GM12878 (cell line): ENCODE measurements at regions not wholly inside any gene's neighbourhood (a gene's known extent, or its start where the extent isn't known, plus 50 kb on each side); places are given as distances from the start of the nearest gene placed in this dataset.

Experiments used
- ATAC-seq: fragments of 200-7000 bp; cut with Tn5 transposase; 3 replicates; pipeline ENCODE4 v1.9.1; 2020; ENCODE audit warnings: mild to moderate bottlenecking, moderate library complexity
- BruUV-seq: library from RNA; stranded (reverse); fragments of 400-500 nt; replicated peaks from 2 replicates; lab custom pipeline; 2021; lab: Mats Ljungman, UMichigan
- CTCF ChIA-PET: fragments of 300-600 bp; sonication (Branson Sonifier 250); formaldehyde crosslinking; extraction: SDS; loops from one replicate; lab custom pipeline; 2021; ENCODE audit warnings: inconsistent platforms; lab: Yijun Ruan, JAX
- POLR2A ChIA-PET: fragments of 350-600 bp; formaldehyde crosslinking; extraction: SDS; loops from one replicate; lab custom pipeline; 2021; ENCODE audit warnings: inconsistent platforms; lab: Charles Lee
- RAD21 ChIA-PET: fragments of 300-600 bp; sonication (Branson Sonifier 250); formaldehyde crosslinking; loops from one replicate; lab custom pipeline; 2023; ENCODE audit warnings: antibody characterized with exemption; ENCODE audit not compliant: unreplicated experiment; lab: Charles Lee
- SMC1A ChIA-PET: fragments of 300-600 bp; sonication (Branson Sonifier 250); formaldehyde crosslinking; loops from one replicate; lab custom pipeline; 2023; ENCODE audit not compliant: unreplicated experiment, uncharacterized antibody; lab: Charles Lee
- DNase-seq: peaks from one replicate; pipeline ENCODE4 v3.0.0-alpha.2; 2011; ENCODE audit warnings: low read depth, low spot score
- FAIRE-seq: peaks from 3 replicates; lab custom pipeline; 2011; peaks lifted over from hg19 to GRCh38; lab: Jason Lieb, UNC
- H2AFZ ChIP-seq: 2 replicates; pipeline ENCODE4 v1.6.0; 2011; ENCODE audit warnings: low read depth, low read length, control low read depth; ENCODE audit not compliant: control insufficient read depth
- H3K27ac ChIP-seq: 2 replicates; pipeline ENCODE4 v1.5.1; 2011; ENCODE audit warnings: control low read depth; ENCODE audit not compliant: control insufficient read depth, insufficient read depth
- H3K27me3 ChIP-seq, 2 experiments: replicated peaks in 1 of 2; 2 replicates each; pipeline versions ENCODE4 v1.6.0 to v1.6.1; 2011; ENCODE audit warnings: low read length in 1 of 2; ENCODE audit not compliant: control insufficient read depth in 2 of 2, insufficient read depth in 2 of 2
- H3K36me3 ChIP-seq, 2 experiments: 2 replicates each; pipeline ENCODE4 v1.5.1; 2011; ENCODE audit warnings: low read length in 1 of 2; ENCODE audit not compliant: control insufficient read depth in 2 of 2, insufficient read depth in 2 of 2
- H3K4me1 ChIP-seq: 2 replicates; pipeline ENCODE4 v1.6.1; 2011; ENCODE audit warnings: mild to moderate bottlenecking, low read length, moderate library complexity, mixed read lengths; ENCODE audit not compliant: control insufficient read depth, insufficient read depth
- H3K4me2 ChIP-seq: 2 replicates; pipeline ENCODE4 v1.6.0; 2011; ENCODE audit warnings: control low read depth; ENCODE audit not compliant: control insufficient read depth, insufficient read depth
- H3K4me3 ChIP-seq: fragments of 200-600 bp; sonication (generic); 2 replicates; pipeline ENCODE4 v1.5.1; 2016
- H3K79me2 ChIP-seq: 2 replicates; pipeline ENCODE4 v1.6.0; 2011; ENCODE audit warnings: low read length; ENCODE audit not compliant: control insufficient read depth, insufficient read depth
- H3K9ac ChIP-seq: 2 replicates; pipeline ENCODE4 v1.8.0; 2011; ENCODE audit warnings: low read length, control low read depth, mixed read lengths; ENCODE audit not compliant: control insufficient read depth, insufficient read depth
- H3K9me3 ChIP-seq: replicated peaks from 3 replicates; pipeline ENCODE4 v1.5.1; 2011; ENCODE audit warnings: mild to moderate bottlenecking, low read length; ENCODE audit not compliant: control insufficient read depth, insufficient read depth
- H4K20me1 ChIP-seq: 2 replicates; pipeline ENCODE4 v1.6.0; 2011; ENCODE audit not compliant: control insufficient read depth, insufficient read depth
- BRCA1 ChIP-seq: IDR thresholded peaks from 2 replicates; pipeline ENCODE4 v1.6.1; 2011; ENCODE audit warnings: low read depth, low read length, improper control_type of control experiment
- CBX3 ChIP-seq: fragments of 200-600 bp; sonication (generic); IDR thresholded peaks from 2 replicates; pipeline ENCODE4 v1.6.1; 2016; ENCODE audit warnings: low read depth, borderline replicate concordance
- E4F1 ChIP-seq: fragments of 450-650 bp; IDR thresholded peaks from 2 replicates; pipeline ENCODE4 v1.6.1; 2018; ENCODE audit warnings: borderline replicate concordance, mild to moderate bottlenecking; ENCODE audit not compliant: partially characterized antibody
- RAD21 ChIP-seq: IDR thresholded peaks from 2 replicates; pipeline ENCODE4 v1.6.1; 2011; ENCODE audit warnings: mild to moderate bottlenecking, low read depth, low read length, moderate library complexity; ENCODE audit not compliant: insufficient read depth
- RFX5 ChIP-seq: IDR thresholded peaks from 2 replicates; pipeline ENCODE4 v1.6.1; 2011; ENCODE audit warnings: low read depth, low read length, improper control_type of control experiment
- SMARCA5 ChIP-seq: fragments of 450-650 bp; IDR thresholded peaks from 2 replicates; pipeline ENCODE4 v1.6.1; 2017; ENCODE audit warnings: mild to moderate bottlenecking
- SPI1 ChIP-seq: IDR thresholded peaks from 2 replicates; pipeline ENCODE4 v1.6.1; 2011; ENCODE audit warnings: low read depth, mild to moderate bottlenecking, low read length, moderate library complexity, borderline replicate concordance; ENCODE audit not compliant: insufficient read depth
- WGBS: methylation state at CpG from one replicate; pipeline ENCODE4 v1.1.6; 2016; ENCODE audit warnings: low lambda C conversion rate; ENCODE audit not compliant: insufficient replicate concordance, insufficient coverage; ENCODE audit errors: missing lambda C conversion rate; 5-methylcytosine and 5-hydroxymethylcytosine counted together
- in situ Hi-C: fragments of 300-500 bp; cut with MboI; formaldehyde crosslinking; loops from 9 replicates; pipeline ENCODE4 v1.14.3; 2018; ENCODE audit warnings: mixed read lengths
- intact Hi-C: fragments of 100-400 bp; cut with micrococcal nuclease; formaldehyde crosslinking; loops from one replicate; pipeline ENCODE4 v1.14.2; 2022; ENCODE audit not compliant: unreplicated experiment
- TF ChIP-seq, protein P1 (sequence below): IDR thresholded peaks from 2 replicates; pipeline ENCODE4 v1.6.1; 2011; ENCODE audit warnings: borderline replicate concordance, low read depth, mild to moderate bottlenecking, moderate library complexity, mixed read lengths, low read length; ENCODE audit not compliant: insufficient read depth; ENCODE audit errors: extremely low read length

DNA sequence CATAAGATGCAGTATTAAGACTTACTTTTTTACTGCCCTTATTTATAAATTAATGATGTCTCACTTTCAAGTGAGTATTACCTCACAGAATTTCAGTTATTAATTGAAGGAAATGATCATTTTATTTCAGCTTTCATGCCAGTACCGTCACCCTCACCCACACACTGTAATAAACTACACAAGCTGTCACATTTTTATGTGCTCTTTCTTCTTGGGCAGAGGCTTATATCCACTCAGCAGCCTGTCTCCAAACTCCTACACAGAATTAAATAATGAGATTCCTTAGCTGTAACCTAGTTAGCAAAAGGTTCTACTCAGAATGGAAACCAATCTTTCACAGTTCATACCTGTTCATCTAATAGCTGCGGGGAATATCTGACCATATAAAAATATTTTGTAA is 1915.8 kb upstream of the CDH6 start:
- no peaks in the 10 kb centered on the region for H3K79me2 ChIP-seq
- no TSS peak for BruUV-seq
- TF ChIP-seq SMARCA5 (no peak), SPI1 (no peak)
- H3K4me2 ChIP-seq: no peak overlapping the region
- no peaks in the 10 kb centered on the region for H3K27me3 ChIP-seq
- WGBS: 17% methylated on average over 2 of the region's 2 CpGs
- no peaks in the 10 kb centered on the region for H4K20me1 ChIP-seq
- intact Hi-C loops (no loop called here), in situ Hi-C loops (no loop called here)
- H3K4me3 ChIP-seq: no peak overlapping the region
- no peaks in the 10 kb centered on the region for H3K36me3 ChIP-seq
- FAIRE-seq: no peak
- DNase-seq: no peak
- ChIA-PET POLR2A (no interaction called here), SMC1A (no interaction called here), RAD21 (no interaction called here), CTCF (no interaction called here)
- H3K27ac ChIP-seq: no peak overlapping the region
- no peak for ATAC-seq
- H3K9ac ChIP-seq: no peak overlapping the region
- H2AFZ ChIP-seq: no peak overlapping the region
- no peaks in the 10 kb centered on the region for H3K4me1 ChIP-seq
- H3K9me3 ChIP-seq: no peaks in the 10 kb centered on the region

DNA sequence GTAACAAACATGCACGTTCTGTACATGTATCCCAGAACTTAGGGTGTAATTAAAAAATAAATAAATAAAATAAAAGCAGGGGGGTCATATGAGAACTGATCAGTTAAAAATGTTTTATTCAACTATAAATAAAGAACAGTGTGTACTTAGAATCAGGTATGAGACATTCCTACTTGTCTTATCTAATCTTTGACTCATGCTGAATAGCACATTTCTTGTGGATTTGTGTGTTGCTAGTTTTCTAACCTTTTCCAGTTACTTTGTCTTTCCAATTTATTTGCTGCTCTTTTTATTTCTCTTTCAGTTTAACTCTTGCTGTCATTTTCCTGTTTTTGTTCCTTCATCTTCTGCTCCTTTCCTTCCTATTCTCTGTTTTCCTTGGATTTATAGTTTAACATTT is 1917.1 kb upstream of the CDH6 start:
- intact Hi-C loops (no loop called here), in situ Hi-C loops (no loop called here)
- 33% methylated on average over 1 of the region's 1 CpG for WGBS
- no peaks in the 10 kb centered on the region for H3K9me3 ChIP-seq
- CTCF ChIA-PET: no interaction called here
- no peaks in the 10 kb centered on the region for H3K79me2 ChIP-seq
- RAD21 ChIA-PET: no interaction called here
- no peaks in the 10 kb centered on the region for H3K27me3 ChIP-seq
- H3K4me3 ChIP-seq: no peak overlapping the region
- DNase-seq: no peak
- H3K4me2 ChIP-seq: no peak overlapping the region
- H4K20me1 ChIP-seq: no peaks in the 10 kb centered on the region
- no peak for ATAC-seq
- TF ChIP-seq, protein P1, sequence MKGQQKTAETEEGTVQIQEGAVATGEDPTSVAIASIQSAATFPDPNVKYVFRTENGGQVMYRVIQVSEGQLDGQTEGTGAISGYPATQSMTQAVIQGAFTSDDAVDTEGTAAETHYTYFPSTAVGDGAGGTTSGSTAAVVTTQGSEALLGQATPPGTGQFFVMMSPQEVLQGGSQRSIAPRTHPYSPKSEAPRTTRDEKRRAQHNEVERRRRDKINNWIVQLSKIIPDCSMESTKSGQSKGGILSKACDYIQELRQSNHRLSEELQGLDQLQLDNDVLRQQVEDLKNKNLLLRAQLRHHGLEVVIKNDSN: no peak
- TF ChIP-seq E4F1 (no peak), RAD21 (no peak), BRCA1 (no peak), CBX3 (no peak), RFX5 (no peak)
- BruUV-seq: no TSS peak
- no peak overlapping the region for H3K9ac ChIP-seq
- H2AFZ ChIP-seq: no peak overlapping the region
- no peaks in the 10 kb centered on the region for H3K4me1 ChIP-seq
- no peak for FAIRE-seq
- no peak overlapping the region for H3K27ac ChIP-seq
- POLR2A ChIA-PET: no interaction called here
- SMC1A ChIA-PET: no interaction called here
- H3K36me3 ChIP-seq: no peaks in the 10 kb centered on the region
